Pancreas (tissue), 10 donors: ENCODE measurements at regions not wholly inside any gene's neighbourhood (a gene's known extent, or its start where the extent isn't known, plus 50 kb on each side); places are given as distances from the start of the nearest gene placed in this dataset.

Experiments used
- ATAC-seq, 4 donors: fragments of 200-7000 bp; cut with Tn5 transposase; one replicate each; pipeline versions ENCODE4 v1.8.0 to v1.9.1; 2020; ENCODE audit warnings: mild to moderate bottlenecking in 4 of 4, moderate library complexity in 4 of 4
- DNase-seq, 6 donors: peaks; one replicate each; pipeline ENCODE4 v3.0.0-alpha.2; 2020
- FAIRE-seq: peaks from 2 replicates; lab custom pipeline; 2012; peaks lifted over from hg19 to GRCh38; lab: Jason Lieb, UNC
- H3K27ac ChIP-seq, 4 donors: fragments of 200-600 bp; sonication (generic); 1 replicate in 3 of 4; 2 replicates in 1 of 4; pipeline versions ENCODE4 v1.5.0 to v1.8.0; 2020
- H3K27me3 ChIP-seq, 4 donors: fragments of 200-600 bp; one replicate each; pipeline ENCODE4 v1.8.0; 2021
- H3K36me3 ChIP-seq, 3 donors: fragments of 200-600 bp; sonication (generic) in 1 of 3; one replicate each; pipeline versions ENCODE4 v1.5.0 to v1.8.0; 2020 to 2021
- H3K4me1 ChIP-seq, 3 donors: fragments of 200-600 bp; one replicate each; pipeline ENCODE4 v1.8.0; 2021
- H3K4me3 ChIP-seq, 4 donors: fragments of 200-600 bp; sonication (generic) in 2 of 4; one replicate each; pipeline versions ENCODE4 v1.5.0 to v1.8.0; 2020 to 2021
- H3K9me3 ChIP-seq, 4 donors: fragments of 200-600 bp; one replicate each; pipeline ENCODE4 v1.8.0; 2021
- CTCF ChIP-seq, 4 donors: fragments of 200-600 bp; sonication (generic) in 3 of 4; IDR thresholded peaks; one replicate each; pipeline versions ENCODE4 v1.5.0 to v1.8.0; 2021; ENCODE audit warnings: antibody characterized with exemption in 4 of 4
- WGBS, 2 donors: extraction: QIAGEN DNeasy Blood & Tissue Kit; methylation state at CpG; one replicate each; pipeline ENCODE4 v1.1.7; 2013; 5-methylcytosine and 5-hydroxymethylcytosine counted together
- intact Hi-C, 3 donors: fragments of 100-400 bp; cut with DNase I; formaldehyde crosslinking; loops; one replicate each; pipeline versions ENCODE4 v1.11.1 to v1.14.2; 2022
- donor health status: healthy with polysubstance abuse.
- donor health status: DM: no; HTN: no; CAD: no; lungs with moderate emphysema.
- donor health status: DM: no; HTN: no; CAD: no.
- donor health status: control.
- donor health status: control.
- donor health status: Bipolar disorder and iron deficiency.
- donor health status: DM: yes; HTN: yes; CAD: no.
- donor health status: DM: no; HTN: no; CAD: no.
- donor health status: DM: no; HTN: no; CAD: no.
- donor health status: DM: yes; HTN: yes; CAD: no.

- no peaks in the 10 kb centered on the region for H3K27me3 ChIP-seq
- ATAC-seq (no peak), DNase-seq (no peak), FAIRE-seq (no peak)
- intact Hi-C loops = no loop called here
- WGBS, 2 donors = 54 to 74% methylated on average over 3 of the region's 3 CpGs
- H3K27ac ChIP-seq = no peak overlapping the region
- no peak overlapping the region for H3K4me3 ChIP-seq
- H3K36me3 ChIP-seq = no peaks in the 10 kb centered on the region
- TF ChIP-seq CTCF (IDR thresholded peaks at IDR 0.05) = no peak
- H3K9me3 ChIP-seq = no peaks in the 10 kb centered on the region
- peaks cover 0 to 7% (median 5%) of the 10 kb centered on the region in 3 donors for H3K4me1 ChIP-seq
Measured at GRCh38 chr5:163383754-163384153, 53.6 kb upstream of the CCNG1 start.

DNA sequence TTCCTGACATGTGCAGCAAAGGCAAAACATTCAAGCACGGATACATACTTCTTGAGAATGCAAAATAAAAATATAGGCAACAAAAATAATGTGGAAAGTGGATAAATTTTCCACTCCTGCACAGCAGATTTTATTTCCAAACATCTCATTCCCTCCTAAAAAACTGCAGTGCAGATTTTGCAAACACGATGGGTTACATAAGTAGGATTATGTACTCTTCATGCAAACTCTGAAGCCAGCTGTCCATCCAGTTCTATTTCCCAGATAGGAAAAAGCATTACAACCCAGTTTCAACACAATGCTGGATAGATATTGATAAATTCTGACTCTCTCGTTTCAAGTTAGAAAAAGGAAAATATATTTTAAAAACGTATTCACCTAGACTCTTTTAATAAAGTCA lies 52.7 kb upstream of the CCNG1 start:
- H3K36me3 ChIP-seq = no peaks in the 10 kb centered on the region
- no peaks in the 10 kb centered on the region for H3K27me3 ChIP-seq
- H3K27ac ChIP-seq = no peak overlapping the region
- DNase-seq (no peak), FAIRE-seq (no peak), ATAC-seq (peak in 3 of 4 donors; percentile 39 to 62 (median 52))
- TF ChIP-seq CTCF (IDR thresholded peaks at IDR 0.05) = no peak
- H3K4me3 ChIP-seq = no peak overlapping the region
- no peaks in the 10 kb centered on the region for H3K9me3 ChIP-seq
- intact Hi-C loops = no loop called here
- WGBS, 2 donors = 25 to 36% methylated on average over 4 of the region's 4 CpGs
- H3K4me1 ChIP-seq = peaks cover 0 to 5% (median 3%) of the 10 kb centered on the region in 3 donors

- H3K9me3 ChIP-seq = no peaks in the 10 kb centered on the region
- no peaks in the 10 kb centered on the region for H3K27me3 ChIP-seq
- WGBS, 2 donors = 71 to 88% methylated on average over 5 of the region's 5 CpGs
- H3K4me1 ChIP-seq = peaks cover 0 to 5% (median 0%) of the 10 kb centered on the region in 3 donors
- H3K36me3 ChIP-seq = no peaks in the 10 kb centered on the region
- intact Hi-C loops = no loop called here
- no peak for FAIRE-seq
- DNase-seq = no peak
- no peak overlapping the region for H3K27ac ChIP-seq
- TF ChIP-seq CTCF (IDR thresholded peaks at IDR 0.05) = no peak
- peak in 2 of 4 donors; percentile 28 to 56 for ATAC-seq
- H3K4me3 ChIP-seq = no peak overlapping the region
Measured at GRCh38 chr5:163385271-163385670, 52.1 kb upstream of the CCNG1 start.

DNA sequence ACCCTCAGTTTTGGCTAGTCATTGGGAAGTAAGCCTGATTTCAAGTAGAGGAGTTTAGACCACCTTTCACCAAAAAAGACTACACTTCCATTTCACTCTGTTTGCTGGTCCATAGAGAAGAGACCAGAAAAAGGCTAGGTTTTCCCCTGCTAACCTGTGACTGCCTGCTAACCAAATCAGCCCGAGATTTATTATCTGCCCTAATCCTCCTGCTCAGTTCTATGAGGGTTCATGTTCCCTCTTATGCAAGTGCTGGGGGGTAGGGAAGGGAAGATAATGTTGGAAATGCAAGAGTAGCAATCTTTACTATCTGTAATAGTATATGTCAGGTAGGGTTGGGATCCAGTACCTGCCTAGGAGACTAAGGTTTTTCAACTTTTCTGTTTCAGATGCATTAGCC lies 51.6 kb upstream of the CCNG1 start:
- Histone ChIP-seq H3K4me3 (no peak overlapping the region), H3K36me3 (no peaks in the 10 kb centered on the region), H3K27me3 (no peaks in the 10 kb centered on the region), H3K27ac (no peak overlapping the region), H3K4me1 (peaks cover 0 to 5% (median 0%) of the 10 kb centered on the region in 3 donors), H3K9me3 (no peaks in the 10 kb centered on the region)
- intact Hi-C loops = no loop called here
- no peak for TF ChIP-seq CTCF (IDR thresholded peaks at IDR 0.05)
- no peak for FAIRE-seq
- DNase-seq = no peak
- no peak for ATAC-seq
- 88% methylated on average over 1 of the region's 1 CpG for WGBS, 2 donors

DNA sequence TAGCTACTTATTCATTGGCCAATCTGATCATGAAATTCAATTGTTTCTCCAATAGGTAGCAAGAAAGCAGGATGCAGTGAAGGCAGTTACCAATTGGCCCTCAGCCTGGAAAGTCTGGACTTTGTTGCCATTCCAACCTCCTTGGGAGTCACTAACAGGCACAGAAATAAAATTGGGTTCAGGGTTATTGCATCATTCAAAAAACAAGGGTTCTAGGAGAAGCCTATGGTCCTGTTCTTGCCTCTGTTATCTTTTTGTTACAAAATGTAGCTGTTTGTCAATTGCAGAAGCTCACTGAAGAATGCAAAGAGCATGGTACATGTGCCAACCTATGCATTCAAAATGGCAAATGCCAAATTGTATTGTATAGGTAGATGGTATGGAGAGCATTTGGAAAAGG lies 51.0 kb upstream of the CCNG1 start:
- no peak for FAIRE-seq
- Histone ChIP-seq H3K9me3 (no peaks in the 10 kb centered on the region), H3K4me1 (peaks cover 0 to 5% (median 0%) of the 10 kb centered on the region in 3 donors), H3K36me3 (no peaks in the 10 kb centered on the region), H3K27me3 (no peaks in the 10 kb centered on the region), H3K4me3 (no peak overlapping the region), H3K27ac (no peak overlapping the region)
- intact Hi-C loops = no loop called here
- no peak for DNase-seq
- ATAC-seq = no peak
- no peak for TF ChIP-seq CTCF (IDR thresholded peaks at IDR 0.05)
